Ascending aorta (tissue), 2 donors: ENCODE measurements at regions not wholly inside any gene's neighbourhood (a gene's known extent, or its start where the extent isn't known, plus 50 kb on each side); places are given as distances from the start of the nearest gene placed in this dataset.
"Not testable (repeated sequence)": the region's sequence is repeated elsewhere in the genome, so short reads cannot be mapped to it uniquely, and the experiment has no call there.

Experiments used
- DNase-seq, 2 donors: peaks; one replicate each; pipeline ENCODE4 v3.0.0-alpha.2; 2019; ENCODE audit warnings: low spot score in 2 of 2
- H3K27ac ChIP-seq, 2 donors: fragments of 200-600 bp; sonication (generic); one replicate each; pipeline ENCODE4 v1.5.1; 2016 to 2017; ENCODE audit warnings: mild to moderate bottlenecking in 1 of 2
- H3K27me3 ChIP-seq: fragments of 200-600 bp; sonication (generic); one replicate; pipeline ENCODE4 v1.5.1; 2017
- H3K36me3 ChIP-seq, 2 donors: fragments of 200-600 bp; sonication (generic); one replicate each; pipeline ENCODE4 v1.5.1; 2016
- H3K4me1 ChIP-seq, 2 donors: fragments of 200-600 bp; sonication (generic); one replicate each; pipeline ENCODE4 v1.5.1; 2016 to 2017; ENCODE audit warnings: mild to moderate bottlenecking in 1 of 2
- H3K4me3 ChIP-seq, 2 donors: fragments of 200-600 bp; sonication (generic); one replicate each; pipeline ENCODE4 v1.5.1; 2016 to 2017; ENCODE audit warnings: mild to moderate bottlenecking in 1 of 2
- H3K9me3 ChIP-seq, 2 donors: fragments of 200-600 bp; sonication (generic); one replicate each; pipeline ENCODE4 v1.5.1; 2016
- intact Hi-C: fragments of 100-400 bp; cut with DNase I; formaldehyde crosslinking; loops from one replicate; pipeline ENCODE4 v1.15.1; 2023
- TF ChIP-seq, protein P1 (sequence below), 3 experiments: fragments of 200-600 bp in 2 of 3; fragments of 450-650 bp in 1 of 3; sonication (generic) in 2 of 3; IDR thresholded peaks; one replicate each; pipeline ENCODE4 v1.5.1; 2016 to 2019; ENCODE audit warnings: antibody characterized with exemption in 3 of 3, mild to moderate bottlenecking in 1 of 3, moderate library complexity in 1 of 3

DNA sequence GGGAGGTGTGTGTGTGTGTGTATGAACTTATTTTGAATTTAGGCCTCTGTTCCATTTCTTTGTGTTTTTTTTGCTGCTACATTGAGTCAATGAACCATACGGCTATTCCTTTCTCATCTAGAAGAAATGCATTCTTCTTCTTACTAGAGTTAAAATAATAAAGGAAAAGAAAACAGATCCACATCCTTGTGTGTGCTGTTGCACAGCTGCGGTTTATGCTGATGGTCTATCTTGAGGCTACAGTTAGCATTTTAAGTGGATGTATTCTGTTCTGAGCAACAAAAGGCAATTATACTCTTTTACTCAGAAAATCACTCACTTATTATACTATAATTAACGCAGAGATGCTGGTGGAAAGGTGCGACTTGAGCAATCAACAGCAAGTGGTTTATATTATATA, 615.0 kb upstream of the MBL2 start:
- no peaks in the 10 kb centered on the region for H3K27me3 ChIP-seq
- TF ChIP-seq, protein P1, sequence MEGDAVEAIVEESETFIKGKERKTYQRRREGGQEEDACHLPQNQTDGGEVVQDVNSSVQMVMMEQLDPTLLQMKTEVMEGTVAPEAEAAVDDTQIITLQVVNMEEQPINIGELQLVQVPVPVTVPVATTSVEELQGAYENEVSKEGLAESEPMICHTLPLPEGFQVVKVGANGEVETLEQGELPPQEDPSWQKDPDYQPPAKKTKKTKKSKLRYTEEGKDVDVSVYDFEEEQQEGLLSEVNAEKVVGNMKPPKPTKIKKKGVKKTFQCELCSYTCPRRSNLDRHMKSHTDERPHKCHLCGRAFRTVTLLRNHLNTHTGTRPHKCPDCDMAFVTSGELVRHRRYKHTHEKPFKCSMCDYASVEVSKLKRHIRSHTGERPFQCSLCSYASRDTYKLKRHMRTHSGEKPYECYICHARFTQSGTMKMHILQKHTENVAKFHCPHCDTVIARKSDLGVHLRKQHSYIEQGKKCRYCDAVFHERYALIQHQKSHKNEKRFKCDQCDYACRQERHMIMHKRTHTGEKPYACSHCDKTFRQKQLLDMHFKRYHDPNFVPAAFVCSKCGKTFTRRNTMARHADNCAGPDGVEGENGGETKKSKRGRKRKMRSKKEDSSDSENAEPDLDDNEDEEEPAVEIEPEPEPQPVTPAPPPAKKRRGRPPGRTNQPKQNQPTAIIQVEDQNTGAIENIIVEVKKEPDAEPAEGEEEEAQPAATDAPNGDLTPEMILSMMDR (IDR thresholded peaks at IDR 0.05) = no peak
- intact Hi-C loops = no loop called here

DNA sequence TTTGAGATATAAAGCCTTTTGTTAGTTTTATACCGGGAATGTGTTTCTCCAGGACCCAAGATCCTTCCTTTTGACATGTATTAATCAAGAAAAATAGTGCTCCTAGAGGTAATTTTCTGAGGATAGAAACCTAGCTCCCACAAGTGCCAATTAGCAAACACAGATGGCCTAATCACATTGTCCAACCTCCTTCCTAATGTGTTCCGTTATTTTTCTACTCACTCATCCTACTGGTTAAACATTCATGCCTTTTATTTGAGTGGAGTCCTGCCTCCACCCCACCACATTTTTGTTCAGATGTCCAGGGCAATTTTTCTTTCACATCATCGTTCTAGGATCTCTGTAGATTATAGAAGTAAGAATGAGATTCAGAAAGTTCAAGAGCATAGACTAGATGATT, 610.0 kb upstream of the MBL2 start:
- no peaks in the 10 kb centered on the region for H3K9me3 ChIP-seq
- no peaks in the 10 kb centered on the region for H3K27me3 ChIP-seq
- no peak overlapping the region for H3K4me3 ChIP-seq
- no peaks in the 10 kb centered on the region for H3K4me1 ChIP-seq
- intact Hi-C loops = no loop called here
- DNase-seq = no peak
- TF ChIP-seq, protein P1 (IDR thresholded peaks at IDR 0.05) = no peak
- H3K27ac ChIP-seq = no peak overlapping the region
- H3K36me3 ChIP-seq = no peaks in the 10 kb centered on the region

More for the DNA sequence above, 615.0 kb upstream of the MBL2 start:
- Histone ChIP-seq H3K36me3 (no peaks in the 10 kb centered on the region), H3K27ac (no peak overlapping the region), H3K4me1 (no peaks in the 10 kb centered on the region), H3K9me3 (no peaks in the 10 kb centered on the region), H3K4me3 (no peak overlapping the region)
- DNase-seq = no peak

DNA sequence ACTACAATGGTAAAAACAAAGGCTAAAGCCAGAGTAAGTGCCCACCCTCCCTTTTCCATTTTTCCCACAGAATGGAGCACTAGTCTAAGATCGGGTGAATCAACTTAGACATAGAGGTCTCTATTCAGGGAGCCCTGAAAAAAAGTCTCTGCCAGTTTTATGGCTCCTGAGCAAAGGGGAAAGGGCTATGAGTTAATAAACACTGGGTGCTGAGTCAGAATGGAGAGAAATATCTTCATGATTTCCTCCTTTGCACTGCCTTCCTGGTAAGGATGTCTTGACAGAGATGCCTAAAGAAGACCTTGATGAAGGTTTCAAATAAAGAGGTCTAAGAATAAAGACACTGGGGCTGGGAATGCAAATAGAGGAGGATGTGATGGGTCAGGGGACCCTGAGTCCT, 607.4 kb upstream of the MBL2 start:
- intact Hi-C loops = no loop called here

DNA sequence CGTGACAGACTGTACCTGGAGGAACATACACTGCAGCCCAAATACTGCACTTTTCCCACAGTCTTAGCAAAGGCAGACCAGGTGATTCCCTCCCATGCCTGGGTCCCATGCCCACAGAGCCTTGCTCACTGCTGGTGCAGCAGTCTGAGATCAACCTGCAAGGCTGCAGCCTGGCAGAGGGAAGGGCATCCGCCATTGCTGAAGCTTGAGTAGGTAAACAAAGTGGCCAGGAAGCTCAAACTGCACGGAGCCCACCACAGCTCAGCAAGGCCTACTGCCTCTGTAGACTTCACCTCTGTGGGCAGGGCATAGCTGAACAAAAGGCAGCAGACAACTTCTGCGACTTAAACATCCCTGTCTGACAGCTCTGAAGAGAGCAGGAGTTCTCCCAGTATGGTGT, 597.8 kb upstream of the MBL2 start:
- no peaks in the 10 kb centered on the region for H3K9me3 ChIP-seq
- TF ChIP-seq, protein P1 (IDR thresholded peaks at IDR 0.05) = no peak
- intact Hi-C loops = no loop called here
- DNase-seq = no peak
- no peaks in the 10 kb centered on the region for H3K36me3 ChIP-seq
- no peaks in the 10 kb centered on the region for H3K27me3 ChIP-seq
- no peaks in the 10 kb centered on the region for H3K4me1 ChIP-seq
- H3K27ac ChIP-seq = no peak overlapping the region
- no peak overlapping the region for H3K4me3 ChIP-seq

More for the DNA sequence above, 607.4 kb upstream of the MBL2 start:
- Histone ChIP-seq H3K27me3 (no peaks in the 10 kb centered on the region), H3K4me1 (no peaks in the 10 kb centered on the region), H3K9me3 (no peaks in the 10 kb centered on the region), H3K27ac (no peak overlapping the region), H3K4me3 (no peak overlapping the region), H3K36me3 (no peaks in the 10 kb centered on the region)
- no peak for DNase-seq
- TF ChIP-seq, protein P1 (IDR thresholded peaks at IDR 0.05) = no peak

DNA sequence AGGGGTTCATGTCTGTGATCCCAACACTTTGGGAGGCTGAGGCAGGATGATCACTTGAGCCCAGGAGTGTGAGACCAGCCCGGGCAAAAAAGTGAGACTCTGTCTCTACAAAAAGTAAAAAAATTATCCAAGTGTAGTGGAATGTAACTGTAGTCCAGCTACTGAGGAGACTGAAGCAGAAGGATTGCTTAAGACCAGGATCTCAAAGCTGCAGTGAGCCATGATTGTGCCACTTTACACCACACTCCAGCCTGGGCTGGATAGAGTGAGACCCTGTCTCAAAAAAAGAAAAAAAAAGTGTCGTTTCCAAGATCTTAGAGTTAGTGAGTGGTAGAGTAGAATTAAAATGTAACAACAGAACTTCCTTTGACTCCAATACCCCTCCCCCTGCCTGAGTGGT, 589.4 kb upstream of the MBL2 start:
- no peaks in the 10 kb centered on the region for H3K36me3 ChIP-seq
- no peaks in the 10 kb centered on the region for H3K27me3 ChIP-seq
- TF ChIP-seq, protein P1 (IDR thresholded peaks at IDR 0.05) = no peak
- DNase-seq = no peak
- H3K4me3 ChIP-seq = no peak overlapping the region
- no peaks in the 10 kb centered on the region for H3K9me3 ChIP-seq
- H3K4me1 ChIP-seq = no peaks in the 10 kb centered on the region
- no peak overlapping the region for H3K27ac ChIP-seq
- intact Hi-C loops = no loop called here

DNA sequence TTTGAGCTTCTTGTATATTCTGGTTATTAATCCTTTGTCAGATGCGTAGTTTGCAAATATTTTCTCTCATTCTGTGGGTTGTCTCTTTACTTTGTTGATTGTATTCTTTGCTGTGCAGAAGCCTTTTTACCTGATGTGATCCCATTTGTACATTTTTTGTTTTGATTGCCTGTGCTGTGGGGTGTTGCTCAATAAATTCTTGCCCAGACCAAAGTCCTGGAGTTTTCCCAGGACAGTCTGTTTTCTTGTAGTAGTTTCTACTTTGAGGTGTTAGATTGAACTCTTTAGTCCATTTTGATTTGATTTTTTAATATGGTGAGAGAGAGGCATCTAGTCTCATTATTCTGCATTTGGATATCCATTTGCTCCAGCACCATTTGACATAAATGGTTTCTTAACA, 588.7 kb upstream of the MBL2 start:
- no peaks in the 10 kb centered on the region for H3K36me3 ChIP-seq
- no peaks in the 10 kb centered on the region for H3K9me3 ChIP-seq
- no peak overlapping the region for H3K27ac ChIP-seq
- no peaks in the 10 kb centered on the region for H3K27me3 ChIP-seq
- TF ChIP-seq, protein P1 (IDR thresholded peaks at IDR 0.05) = no peak
- intact Hi-C loops = no loop called here
- no peaks in the 10 kb centered on the region for H3K4me1 ChIP-seq
- H3K4me3 ChIP-seq = no peak overlapping the region
- DNase-seq = no peak

DNA sequence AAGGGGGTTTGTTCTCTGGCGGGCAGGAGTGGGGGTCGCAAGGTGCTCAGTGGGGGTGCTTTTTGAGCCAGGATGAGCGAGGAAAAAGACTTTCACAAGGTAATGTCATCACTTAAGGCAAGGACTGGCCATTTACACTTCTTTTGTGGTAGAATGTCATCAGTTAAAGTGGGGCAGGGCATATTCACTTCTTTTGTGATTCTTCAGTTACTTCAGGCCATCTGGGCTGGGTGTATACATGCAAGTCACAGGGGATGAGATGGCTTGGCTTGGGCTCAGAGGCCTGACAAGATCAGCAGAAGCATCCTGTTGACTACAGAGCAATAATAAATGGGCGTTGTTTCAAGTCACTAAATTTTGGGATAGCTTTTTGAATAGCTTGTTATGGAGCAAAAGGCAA, 586.4 kb upstream of the MBL2 start:
- H3K27ac ChIP-seq, intact Hi-C loops, H3K4me3 ChIP-seq, H3K27me3 ChIP-seq, DNase-seq, H3K4me1 ChIP-seq, H3K9me3 ChIP-seq, H3K36me3 ChIP-seq: not testable (repeated sequence)
